ENCODE measurements at regions not wholly inside any gene's neighbourhood (a gene's known extent, or its start where the extent isn't known, plus 50 kb on each side); places are given as distances from the start of the nearest gene placed in this dataset.

GRCh38 chr5:63439537-63439936 is 522.7 kb downstream of the HTR1A start:
- TF ChIP-seq EZH2phosphoT487 (IDR thresholded peaks at IDR 0.05; ENCODE audit: low read depth) (no peak), CTCF (IDR thresholded peaks at IDR 0.05; ENCODE audit: low read depth, low read length) (no peak)
- Histone ChIP-seq H3K79me2 (ENCODE audit: low read length) (no peaks in the 10 kb centered on the region), H3K36me3 (replicated peaks; ENCODE audit: low read depth, low read length) (no peaks in the 10 kb centered on the region), H3K4me3 (ENCODE audit: low read length) (no peak overlapping the region), H3K9me3 (ENCODE audit: insufficient read depth, low read length) (no peaks in the 10 kb centered on the region), H3K4me2 (ENCODE audit: low read length) (no peak overlapping the region), H3K9ac (ENCODE audit: low read length) (no peak overlapping the region), H3K4me1 (ENCODE audit: low read length) (no peaks in the 10 kb centered on the region), H3K27me3 (ENCODE audit: low read depth, low read length) (no peaks in the 10 kb centered on the region), H3K27ac (ENCODE audit: low read length) (no peak overlapping the region), H2AFZ (ENCODE audit: low read depth, low read length) (no peak overlapping the region), H4K20me1 (ENCODE audit: insufficient read depth, low read length) (no peaks in the 10 kb centered on the region)

- H3K9me3 ChIP-seq (ENCODE audit: insufficient read depth, low read length) = no peaks in the 10 kb centered on the region
- H2AFZ ChIP-seq (ENCODE audit: low read depth, low read length) = no peak overlapping the region
- TF ChIP-seq CTCF (IDR thresholded peaks at IDR 0.05; ENCODE audit: low read depth, low read length) = no peak
- no peak for TF ChIP-seq EZH2phosphoT487 (IDR thresholded peaks at IDR 0.05; ENCODE audit: low read depth)
These were observed 552.5 kb downstream of the HTR1A start for GRCh38 chr5:63409737-63410136.

GRCh38 chr5:63408984-63409383 is 553.3 kb downstream of the HTR1A start:
- no peaks in the 10 kb centered on the region for H3K9me3 ChIP-seq (ENCODE audit: insufficient read depth, low read length)
- H3K27me3 ChIP-seq (ENCODE audit: low read depth, low read length) = no peaks in the 10 kb centered on the region
- no peaks in the 10 kb centered on the region for H4K20me1 ChIP-seq (ENCODE audit: insufficient read depth, low read length)
- H3K27ac ChIP-seq (ENCODE audit: low read length) = no peak overlapping the region
- no peak overlapping the region for H3K4me2 ChIP-seq (ENCODE audit: low read length)
- H3K36me3 ChIP-seq (replicated peaks; ENCODE audit: low read depth, low read length) = no peaks in the 10 kb centered on the region
- TF ChIP-seq EZH2phosphoT487 (IDR thresholded peaks at IDR 0.05; ENCODE audit: low read depth) (no peak), CTCF (IDR thresholded peaks at IDR 0.05; ENCODE audit: low read depth, low read length) (no peak)
- H3K9ac ChIP-seq (ENCODE audit: low read length) = no peak overlapping the region
- H2AFZ ChIP-seq (ENCODE audit: low read depth, low read length) = no peak overlapping the region
- no peak overlapping the region for H3K4me3 ChIP-seq (ENCODE audit: low read length)
- no peaks in the 10 kb centered on the region for H3K79me2 ChIP-seq (ENCODE audit: low read length)
- no peaks in the 10 kb centered on the region for H3K4me1 ChIP-seq (ENCODE audit: low read length)

More at GRCh38 chr5:63409737-63410136, 552.5 kb downstream of the HTR1A start:
- H3K79me2 ChIP-seq (ENCODE audit: low read length) = no peaks in the 10 kb centered on the region
- no peaks in the 10 kb centered on the region for H3K27me3 ChIP-seq (ENCODE audit: low read depth, low read length)
- H4K20me1 ChIP-seq (ENCODE audit: insufficient read depth, low read length) = no peaks in the 10 kb centered on the region
- H3K4me3 ChIP-seq (ENCODE audit: low read length) = no peak overlapping the region
- no peak overlapping the region for H3K27ac ChIP-seq (ENCODE audit: low read length)
- H3K36me3 ChIP-seq (replicated peaks; ENCODE audit: low read depth, low read length) = no peaks in the 10 kb centered on the region
- H3K9ac ChIP-seq (ENCODE audit: low read length) = no peak overlapping the region
- H3K4me1 ChIP-seq (ENCODE audit: low read length) = no peaks in the 10 kb centered on the region
- H3K4me2 ChIP-seq (ENCODE audit: low read length) = no peak overlapping the region

GRCh38 chr5:63401436-63402046 is 560.7 kb downstream of the HTR1A start:
- Histone ChIP-seq H3K27me3 (ENCODE audit: low read depth, low read length) (no peaks in the 10 kb centered on the region), H3K36me3 (replicated peaks; ENCODE audit: low read depth, low read length) (no peaks in the 10 kb centered on the region), H3K79me2 (ENCODE audit: low read length) (no peaks in the 10 kb centered on the region), H3K4me1 (ENCODE audit: low read length) (no peaks in the 10 kb centered on the region), H4K20me1 (ENCODE audit: insufficient read depth, low read length) (no peaks in the 10 kb centered on the region), H3K9ac (ENCODE audit: low read length) (no peak overlapping the region), H3K27ac (ENCODE audit: low read length) (no peak overlapping the region), H3K4me2 (ENCODE audit: low read length) (no peak overlapping the region), H2AFZ (ENCODE audit: low read depth, low read length) (no peak overlapping the region), H3K9me3 (ENCODE audit: insufficient read depth, low read length) (no peaks in the 10 kb centered on the region), H3K4me3 (ENCODE audit: low read length) (no peak overlapping the region)
- TF ChIP-seq EZH2phosphoT487 (IDR thresholded peaks at IDR 0.05; ENCODE audit: low read depth) = no peak
- peak; percentile 80 for TF ChIP-seq CTCF (IDR thresholded peaks at IDR 0.05; ENCODE audit: low read depth, low read length)
